Lower leg skin (tissue), 4 donors: ENCODE measurements at regions not wholly inside any gene's neighbourhood (a gene's known extent, or its start where the extent isn't known, plus 50 kb on each side); places are given as distances from the start of the nearest gene placed in this dataset.

Source experiments
- DNase-seq, 2 donors: peaks; one replicate each; pipeline ENCODE4 v3.0.0-alpha.2; 2019; ENCODE audit warnings: low spot score in 2 of 2
- H3K4me3 ChIP-seq: fragments of 200-600 bp; sonication (generic); 2 replicates; pipeline ENCODE4 v1.5.1; 2017; ENCODE audit warnings: mild to moderate bottlenecking, low read depth; ENCODE audit not compliant: poor library complexity, severe bottlenecking
- CTCF ChIP-seq, 3 donors: fragments of 450-650 bp; IDR thresholded peaks; one replicate each; pipeline ENCODE4 v1.5.1; 2016; ENCODE audit warnings: antibody characterized with exemption in 3 of 3, mild to moderate bottlenecking in 3 of 3, moderate library complexity in 2 of 3
- POLR2A ChIP-seq, 2 donors: fragments of 450-650 bp; IDR thresholded peaks; one replicate each; pipeline ENCODE4 v1.6.1; 2016 to 2017; ENCODE audit warnings: antibody characterized with exemption in 2 of 2, mild to moderate bottlenecking in 1 of 2, moderate library complexity in 1 of 2
- WGBS, 2 donors: methylation state at CpG; one replicate each; pipeline ENCODE4 v1.1.5; 2018; 5-methylcytosine and 5-hydroxymethylcytosine counted together
- intact Hi-C: fragments of 100-400 bp; cut with DNase I; formaldehyde crosslinking; loops from one replicate; pipeline ENCODE4 v1.15.0; 2023; ENCODE audit warnings: low total_unique reads

DNA sequence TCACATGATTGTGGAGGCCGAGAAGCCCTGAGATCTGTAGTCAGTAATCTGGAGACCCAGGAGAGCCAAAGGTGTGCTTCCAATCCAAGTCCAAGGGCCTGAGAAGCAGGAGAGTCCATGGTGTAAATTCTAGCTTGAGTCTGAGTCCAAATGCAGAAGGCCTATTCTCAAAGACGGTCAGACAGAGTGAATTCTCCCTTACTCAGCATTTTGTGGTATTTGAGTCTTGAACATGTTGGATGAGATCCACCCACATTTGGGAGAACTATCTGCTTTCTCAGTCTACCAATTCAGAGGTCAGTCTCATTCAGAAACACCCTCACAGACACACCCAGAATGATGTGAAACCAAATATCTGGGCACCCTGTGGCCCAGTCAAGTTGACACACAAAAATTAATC, 128.8 kb upstream of the PTCH1 start:
- no peak for TF ChIP-seq POLR2A (IDR thresholded peaks at IDR 0.05)
- no peak for TF ChIP-seq CTCF (IDR thresholded peaks at IDR 0.05)
- intact Hi-C loops: no loop called here
- no peak overlapping the region for H3K4me3 ChIP-seq
- DNase-seq: no peak
- WGBS, 2 donors: 83 to 89% methylated on average over 2 of the region's 2 CpGs

DNA sequence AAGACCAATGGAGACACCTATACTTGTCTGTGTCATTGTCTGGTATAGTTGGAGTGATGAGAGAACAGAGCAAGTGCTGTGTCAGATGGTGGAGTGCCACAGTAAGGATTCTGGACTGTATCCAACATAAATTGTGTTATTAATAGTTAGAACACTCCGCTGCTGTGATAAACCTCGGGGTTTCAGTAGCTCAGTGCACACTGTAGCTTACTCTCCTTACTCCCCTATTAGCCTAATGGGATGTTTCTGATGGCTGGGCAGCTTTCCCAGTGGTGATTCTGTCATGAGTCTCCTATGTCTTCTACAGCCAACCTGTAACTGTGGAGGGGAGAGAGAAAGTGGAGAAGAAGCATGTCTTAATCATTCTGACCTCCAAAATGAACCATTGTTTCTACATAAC, 127.6 kb upstream of the PTCH1 start:
- H3K4me3 ChIP-seq: no peak overlapping the region
- intact Hi-C loops: no loop called here
- WGBS, 2 donors: 48 to 59% methylated on average over 2 of the region's 2 CpGs
- DNase-seq: no peak
- TF ChIP-seq POLR2A (IDR thresholded peaks at IDR 0.05) (no peak), CTCF (IDR thresholded peaks at IDR 0.05) (no peak)

DNA sequence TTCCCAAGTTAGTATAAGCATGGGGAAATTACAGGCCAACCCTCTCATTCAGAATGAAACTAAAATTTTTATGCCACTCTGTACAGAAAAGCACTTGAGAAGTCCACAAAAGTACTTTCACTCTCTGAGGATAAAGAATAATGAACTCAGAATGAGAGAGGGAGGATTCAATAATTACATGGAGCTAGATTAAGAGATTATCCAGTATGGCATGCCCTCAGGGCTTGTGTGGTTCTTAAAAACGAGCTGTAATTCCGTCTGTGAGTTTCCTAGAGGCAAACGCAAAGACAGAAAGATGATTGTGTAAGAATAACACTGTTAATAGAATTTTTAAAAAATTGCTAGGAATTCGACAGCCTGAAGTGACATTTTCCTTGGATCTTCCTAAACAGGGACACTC, 126.8 kb upstream of the PTCH1 start:
- TF ChIP-seq CTCF (IDR thresholded peaks at IDR 0.05): no peak
- no peak for TF ChIP-seq POLR2A (IDR thresholded peaks at IDR 0.05)
- no peak overlapping the region for H3K4me3 ChIP-seq
- DNase-seq: no peak
- intact Hi-C loops: no loop called here
- 53 to 70% methylated on average over 4 of the region's 4 CpGs for WGBS, 2 donors

GRCh38 chr9:95642189-95642588, 125.4 kb upstream of the PTCH1 start:
- intact Hi-C loops: no loop called here
- DNase-seq: no peak
- H3K4me3 ChIP-seq: no peak overlapping the region
- TF ChIP-seq CTCF (IDR thresholded peaks at IDR 0.05) (no peak), POLR2A (IDR thresholded peaks at IDR 0.05) (no peak)

GRCh38 chr9:95641586-95641985, 124.8 kb upstream of the PTCH1 start:
- intact Hi-C loops: no loop called here
- WGBS, 2 donors: 74 to 77% methylated on average over 6 of the region's 6 CpGs

More at GRCh38 chr9:95641586-95641985, 124.8 kb upstream of the PTCH1 start:
- DNase-seq: no peak
- TF ChIP-seq CTCF (IDR thresholded peaks at IDR 0.05) (no peak), POLR2A (IDR thresholded peaks at IDR 0.05) (no peak)
- H3K4me3 ChIP-seq: no peak overlapping the region
